Immature natural killer cell (primary cell): ENCODE measurements at regions not wholly inside any gene's neighbourhood (a gene's known extent, or its start where the extent isn't known, plus 50 kb on each side); places are given as distances from the start of the nearest gene placed in this dataset.

ENCODE experiments used
- DNase-seq, 3 donors: peaks; one replicate each; pipeline ENCODE4 v3.0.0; 2022; ENCODE audit warnings: mixed read lengths in 1 of 3
- H3K27ac Mint-ChIP-seq, 6 donors: one replicate each; pipeline ENCODE4 v1.8.0; 2020; ENCODE audit warnings: mixed read lengths in 6 of 6, mild to moderate bottlenecking in 5 of 6, inconsistent platforms in 4 of 6, moderate library complexity in 3 of 6
- H3K27me3 Mint-ChIP-seq, 3 donors: one replicate each; pipeline ENCODE4 v1.8.0; 2020 to 2021; ENCODE audit warnings: low read depth in 3 of 3, mild to moderate bottlenecking in 3 of 3, mixed read lengths in 3 of 3, moderate library complexity in 3 of 3, inconsistent platforms in 1 of 3
- H3K36me3 Mint-ChIP-seq, 3 donors: one replicate each; pipeline ENCODE4 v1.8.0; 2020; ENCODE audit warnings: mixed read lengths in 3 of 3, inconsistent platforms in 2 of 3, mild to moderate bottlenecking in 2 of 3
- H3K4me1 Mint-ChIP-seq, 2 donors: one replicate each; pipeline ENCODE4 v1.8.0; 2020; ENCODE audit warnings: inconsistent platforms in 2 of 2, mild to moderate bottlenecking in 2 of 2, mixed read lengths in 2 of 2, moderate library complexity in 1 of 2
- H3K4me3 Mint-ChIP-seq, 5 donors: one replicate each; pipeline ENCODE4 v1.8.0; 2020; ENCODE audit warnings: mild to moderate bottlenecking in 5 of 5, mixed read lengths in 5 of 5, inconsistent platforms in 3 of 5, moderate library complexity in 3 of 5
- H3K9me3 Mint-ChIP-seq, 6 donors: one replicate each; pipeline ENCODE4 v1.8.0; 2020; ENCODE audit warnings: mild to moderate bottlenecking in 6 of 6, mixed read lengths in 6 of 6, inconsistent platforms in 4 of 6, moderate library complexity in 3 of 6

GRCh38 chrX:13898083-13898482 is 81.2 kb upstream of the GPM6B start:
- no peaks in the 10 kb centered on the region for H3K36me3 Mint-ChIP-seq

GRCh38 chrX:13897566-13897965 is 80.7 kb upstream of the GPM6B start:
- no peak overlapping the region for H3K4me3 Mint-ChIP-seq
- H3K27ac Mint-ChIP-seq: no peak overlapping the region

More at GRCh38 chrX:13898083-13898482, 81.2 kb upstream of the GPM6B start:
- H3K27ac Mint-ChIP-seq: no peak overlapping the region
- H3K27me3 Mint-ChIP-seq: peaks cover 2 to 16% (median 4%) of the 10 kb centered on the region in 3 donors
- H3K9me3 Mint-ChIP-seq: no peaks in the 10 kb centered on the region
- DNase-seq: no peak
- no peaks in the 10 kb centered on the region for H3K4me1 Mint-ChIP-seq
- H3K4me3 Mint-ChIP-seq: no peak overlapping the region

GRCh38 chrX:13894888-13895565 is 78.1 kb upstream of the GPM6B start:
- H3K4me1 Mint-ChIP-seq: no peaks in the 10 kb centered on the region
- no peak overlapping the region for H3K4me3 Mint-ChIP-seq
- H3K9me3 Mint-ChIP-seq: no peaks in the 10 kb centered on the region
- no peaks in the 10 kb centered on the region for H3K36me3 Mint-ChIP-seq
- H3K27me3 Mint-ChIP-seq: peaks cover 0 to 7% (median 2%) of the 10 kb centered on the region in 3 donors
- H3K27ac Mint-ChIP-seq: no peak overlapping the region
- no peak for DNase-seq

More at GRCh38 chrX:13897566-13897965, 80.7 kb upstream of the GPM6B start:
- Mint-ChIP-seq H3K36me3 (no peaks in the 10 kb centered on the region), H3K9me3 (no peaks in the 10 kb centered on the region), H3K27me3 (peaks cover 2 to 14% (median 4%) of the 10 kb centered on the region in 3 donors), H3K4me1 (no peaks in the 10 kb centered on the region)
- DNase-seq: no peak

GRCh38 chrX:13893826-13894225 is 76.9 kb upstream of the GPM6B start:
- no peaks in the 10 kb centered on the region for H3K9me3 Mint-ChIP-seq
- no peaks in the 10 kb centered on the region for H3K4me1 Mint-ChIP-seq
- H3K4me3 Mint-ChIP-seq: no peak overlapping the region
- H3K27ac Mint-ChIP-seq: no peak overlapping the region
- H3K27me3 Mint-ChIP-seq: peaks cover 0 to 5% (median 2%) of the 10 kb centered on the region in 3 donors
- no peaks in the 10 kb centered on the region for H3K36me3 Mint-ChIP-seq
- no peak for DNase-seq

GRCh38 chrX:13892856-13893255 is 76.0 kb upstream of the GPM6B start:
- Mint-ChIP-seq H3K27me3 (peaks cover 0 to 5% (median 2%) of the 10 kb centered on the region in 3 donors), H3K4me1 (no peaks in the 10 kb centered on the region), H3K4me3 (no peak overlapping the region)

GRCh38 chrX:13891377-13892140 is 74.7 kb upstream of the GPM6B start:
- H3K4me1 Mint-ChIP-seq: no peaks in the 10 kb centered on the region
- H3K4me3 Mint-ChIP-seq: no peak overlapping the region
- peaks cover 0 to 10% (median 2%) of the 10 kb centered on the region in 3 donors for H3K27me3 Mint-ChIP-seq
- no peak for DNase-seq
- no peaks in the 10 kb centered on the region for H3K36me3 Mint-ChIP-seq
- H3K9me3 Mint-ChIP-seq: no peaks in the 10 kb centered on the region
- no peak overlapping the region for H3K27ac Mint-ChIP-seq

More at GRCh38 chrX:13892856-13893255, 76.0 kb upstream of the GPM6B start:
- no peak overlapping the region for H3K27ac Mint-ChIP-seq
- no peaks in the 10 kb centered on the region for H3K36me3 Mint-ChIP-seq
- no peaks in the 10 kb centered on the region for H3K9me3 Mint-ChIP-seq
- DNase-seq: no peak

GRCh38 chrX:13890806-13891205 is 73.9 kb upstream of the GPM6B start:
- peaks cover 0 to 7% (median 2%) of the 10 kb centered on the region in 3 donors for H3K27me3 Mint-ChIP-seq
- no peaks in the 10 kb centered on the region for H3K9me3 Mint-ChIP-seq
- H3K4me3 Mint-ChIP-seq: no peak overlapping the region
- H3K27ac Mint-ChIP-seq: no peak overlapping the region
- no peak for DNase-seq
- H3K36me3 Mint-ChIP-seq: no peaks in the 10 kb centered on the region
- no peaks in the 10 kb centered on the region for H3K4me1 Mint-ChIP-seq

- Mint-ChIP-seq H3K27ac (no peak overlapping the region), H3K4me3 (no peak overlapping the region), H3K4me1 (no peaks in the 10 kb centered on the region), H3K27me3 (peaks cover 0 to 7% (median 2%) of the 10 kb centered on the region in 3 donors), H3K36me3 (no peaks in the 10 kb centered on the region), H3K9me3 (no peaks in the 10 kb centered on the region)
- no peak for DNase-seq
Measured at GRCh38 chrX:13888284-13888683, 71.4 kb upstream of the GPM6B start.

- peaks cover 0 to 4% (median 2%) of the 10 kb centered on the region in 3 donors for H3K27me3 Mint-ChIP-seq
- no peak overlapping the region for H3K4me3 Mint-ChIP-seq
- H3K4me1 Mint-ChIP-seq: no peaks in the 10 kb centered on the region
- no peak for DNase-seq
- no peaks in the 10 kb centered on the region for H3K9me3 Mint-ChIP-seq
- no peaks in the 10 kb centered on the region for H3K36me3 Mint-ChIP-seq
- H3K27ac Mint-ChIP-seq: no peak overlapping the region
Measured at GRCh38 chrX:13885591-13885990, 68.7 kb upstream of the GPM6B start.

GRCh38 chrX:13876652-13877051 is 59.8 kb upstream of the GPM6B start:
- Mint-ChIP-seq H3K9me3 (peaks cover 0 to 2% (median 0%) of the 10 kb centered on the region in 6 donors), H3K4me1 (no peaks in the 10 kb centered on the region), H3K27ac (no peak overlapping the region), H3K36me3 (no peaks in the 10 kb centered on the region), H3K27me3 (peaks cover 3 to 13% (median 7%) of the 10 kb centered on the region in 3 donors), H3K4me3 (no peak overlapping the region)
- no peak for DNase-seq

- Mint-ChIP-seq H3K4me3 (no peak overlapping the region), H3K36me3 (no peaks in the 10 kb centered on the region), H3K27me3 (peaks cover 3 to 13% (median 7%) of the 10 kb centered on the region in 3 donors), H3K4me1 (no peaks in the 10 kb centered on the region), H3K9me3 (peaks cover 0 to 2% (median 0%) of the 10 kb centered on the region in 6 donors), H3K27ac (no peak overlapping the region)
- DNase-seq: no peak
Measured at GRCh38 chrX:13875572-13875971, 58.7 kb upstream of the GPM6B start.

GRCh38 chrX:13868591-13868990 is 51.7 kb upstream of the GPM6B start:
- no peak overlapping the region for H3K27ac Mint-ChIP-seq
- H3K4me3 Mint-ChIP-seq: no peak overlapping the region
- no peaks in the 10 kb centered on the region for H3K4me1 Mint-ChIP-seq
- H3K27me3 Mint-ChIP-seq: peaks cover 7 to 14% (median 9%) of the 10 kb centered on the region in 3 donors
- no peak for DNase-seq
- H3K36me3 Mint-ChIP-seq: no peaks in the 10 kb centered on the region
- no peaks in the 10 kb centered on the region for H3K9me3 Mint-ChIP-seq
